GM21723 (cell line): ENCODE measurements at regions not wholly inside any gene's neighbourhood (a gene's known extent, or its start where the extent isn't known, plus 50 kb on each side); places are given as distances from the start of the nearest gene placed in this dataset.

Experiments
- ATAC-seq: cut with Tn5 transposase; IDR thresholded peaks from one replicate; pipeline ENCODE4 v1.9.1; 2021; ENCODE audit warnings: mild to moderate bottlenecking, moderate library complexity; ENCODE audit not compliant: unreplicated experiment

- no peak for ATAC-seq
Measured at GRCh38 chr5:103434057-103434456, 128.5 kb downstream of the NUDT12 start.

DNA sequence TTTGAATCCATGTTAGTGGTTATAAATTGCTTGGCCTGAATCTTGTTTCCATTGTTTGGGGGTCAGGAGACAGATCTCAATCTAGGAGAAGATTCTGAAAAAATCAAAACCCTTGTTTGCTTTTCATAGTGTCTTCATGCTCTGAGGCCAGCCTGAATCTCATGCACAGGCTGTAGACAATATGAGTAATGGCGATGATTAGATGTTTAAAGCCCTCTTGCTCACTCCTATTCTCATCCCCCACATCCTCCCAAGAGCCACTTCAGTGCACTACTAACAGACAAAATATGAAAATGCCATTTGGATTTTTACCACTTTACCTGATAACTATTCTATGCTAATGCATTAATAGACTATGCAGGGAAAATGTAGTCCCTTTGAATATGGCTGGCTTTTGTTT, 129.4 kb downstream of the NUDT12 start:
- ATAC-seq = no peak

DNA sequence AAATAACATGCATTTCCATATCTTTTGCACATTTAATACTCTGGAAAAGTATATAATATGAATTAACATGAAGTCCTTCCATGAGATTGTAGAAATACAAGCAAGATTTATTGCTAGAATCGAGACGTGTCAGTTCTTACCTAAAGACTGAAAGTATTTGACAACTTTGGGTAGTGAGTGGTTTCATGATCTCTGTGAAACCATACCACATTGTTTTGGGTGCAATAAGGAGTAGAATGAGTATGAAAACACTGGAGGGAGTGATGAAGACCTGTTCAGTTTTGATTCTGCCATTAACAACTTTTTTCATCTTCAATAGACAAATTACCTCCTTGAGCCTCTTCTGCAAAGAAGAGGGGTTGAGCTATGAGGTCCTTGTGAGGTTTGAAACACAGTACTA, 133.7 kb downstream of the NUDT12 start:
- ATAC-seq = no peak

GRCh38 chr5:103428411-103428871, 134.1 kb downstream of the NUDT12 start:
- no peak for ATAC-seq

GRCh38 chr5:103427326-103427725, 135.3 kb downstream of the NUDT12 start:
- ATAC-seq = no peak

DNA sequence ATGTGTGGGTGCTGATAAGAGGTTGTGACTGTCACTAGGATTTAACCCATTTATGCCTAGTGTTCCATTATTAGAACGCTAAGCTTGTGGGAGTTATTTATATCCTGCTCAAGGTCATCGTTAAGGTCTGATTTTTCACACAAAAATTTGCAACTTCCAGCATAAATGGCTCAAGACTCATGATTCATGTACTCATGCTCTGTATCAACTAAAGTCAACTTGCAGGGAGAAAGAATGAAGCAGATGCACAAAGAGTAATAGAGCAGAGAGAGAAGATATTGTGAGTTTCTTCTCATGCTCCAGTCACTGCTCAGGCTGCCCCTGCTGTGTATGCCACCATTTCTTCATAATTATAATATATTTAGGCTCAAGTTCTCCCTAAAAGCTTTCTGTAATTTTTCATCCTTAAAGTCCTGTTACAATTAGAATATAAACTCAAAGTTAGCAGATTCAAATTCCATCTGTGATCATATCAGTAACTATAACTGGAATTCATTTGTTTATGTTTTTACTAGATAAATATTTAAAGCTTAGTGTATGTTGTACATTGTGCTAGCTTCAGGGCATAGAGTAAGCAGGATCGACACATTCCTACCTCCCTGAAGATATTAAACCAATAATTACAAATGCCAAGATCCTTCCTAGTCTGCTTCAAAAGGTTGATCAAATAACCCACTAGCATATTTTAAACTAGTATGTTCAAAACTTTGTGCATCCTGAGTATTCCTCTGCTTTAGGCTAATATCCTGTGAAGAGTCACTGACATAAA, 136.7 kb downstream of the NUDT12 start:
- no peak for ATAC-seq

GRCh38 chr5:103424453-103425205, 138.0 kb downstream of the NUDT12 start:
- no peak for ATAC-seq

- ATAC-seq = no peak
Measured at GRCh38 chr5:103424026-103424425, 138.6 kb downstream of the NUDT12 start.

DNA sequence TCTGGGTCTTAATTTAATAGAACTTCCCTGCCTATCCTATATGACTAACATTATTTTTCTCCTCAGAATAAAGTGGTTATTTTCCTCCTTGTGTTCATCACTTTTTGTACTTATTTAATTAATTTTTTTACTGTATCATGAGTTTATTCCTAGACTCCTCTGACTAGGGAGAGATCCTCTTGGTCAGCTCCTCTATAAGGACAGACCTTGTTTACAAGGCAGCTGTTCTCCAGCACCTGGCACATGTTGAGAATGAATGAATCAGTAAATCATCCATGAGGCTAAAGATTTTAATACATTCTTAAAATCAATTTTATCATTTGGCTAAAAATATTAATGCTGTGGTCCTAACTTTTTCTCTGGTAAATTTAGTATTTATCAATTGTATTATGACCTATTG, 139.8 kb downstream of the NUDT12 start:
- no peak for ATAC-seq

DNA sequence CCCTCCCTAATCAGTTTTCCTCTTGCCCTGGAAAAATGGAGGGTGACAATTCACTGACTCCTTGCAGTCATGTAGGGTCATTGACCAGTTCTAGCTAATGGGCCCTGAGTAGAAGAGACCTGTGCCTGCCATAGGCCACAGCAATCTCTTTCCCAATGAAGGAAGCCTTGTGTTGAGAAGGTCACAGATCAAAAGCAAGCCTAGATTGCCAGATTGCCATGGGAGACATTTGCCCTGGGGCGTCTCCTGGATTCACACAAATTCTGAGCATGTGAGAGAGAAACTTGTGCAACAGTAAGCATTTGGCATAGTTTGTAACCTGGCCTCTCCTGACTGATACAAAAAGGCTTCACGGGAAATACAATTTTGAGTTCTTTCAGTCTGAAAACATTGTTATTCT, 148.0 kb downstream of the NUDT12 start:
- no peak for ATAC-seq

GRCh38 chr5:103411711-103412110, 150.9 kb downstream of the NUDT12 start:
- ATAC-seq = no peak

DNA sequence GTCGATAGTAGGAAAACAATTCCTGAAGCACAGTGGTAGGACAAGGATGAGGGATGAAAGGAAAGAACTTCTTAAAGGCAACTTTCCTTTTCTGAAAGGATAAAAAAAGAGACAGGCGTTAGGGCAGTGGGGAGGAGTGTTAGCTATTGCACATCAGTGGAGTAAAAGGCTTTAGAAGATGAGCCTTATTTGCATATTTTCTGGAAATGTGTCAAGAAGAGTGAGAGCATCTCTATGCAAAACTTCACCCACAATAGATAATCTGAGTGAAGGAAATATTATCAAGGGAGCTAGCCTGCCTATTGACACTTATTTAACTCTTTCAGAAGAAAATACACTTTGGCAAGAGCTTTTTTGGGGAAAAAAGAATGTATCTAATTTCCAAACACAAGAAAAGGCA, 151.6 kb downstream of the MACIR start:
- peak; percentile 88 for ATAC-seq

DNA sequence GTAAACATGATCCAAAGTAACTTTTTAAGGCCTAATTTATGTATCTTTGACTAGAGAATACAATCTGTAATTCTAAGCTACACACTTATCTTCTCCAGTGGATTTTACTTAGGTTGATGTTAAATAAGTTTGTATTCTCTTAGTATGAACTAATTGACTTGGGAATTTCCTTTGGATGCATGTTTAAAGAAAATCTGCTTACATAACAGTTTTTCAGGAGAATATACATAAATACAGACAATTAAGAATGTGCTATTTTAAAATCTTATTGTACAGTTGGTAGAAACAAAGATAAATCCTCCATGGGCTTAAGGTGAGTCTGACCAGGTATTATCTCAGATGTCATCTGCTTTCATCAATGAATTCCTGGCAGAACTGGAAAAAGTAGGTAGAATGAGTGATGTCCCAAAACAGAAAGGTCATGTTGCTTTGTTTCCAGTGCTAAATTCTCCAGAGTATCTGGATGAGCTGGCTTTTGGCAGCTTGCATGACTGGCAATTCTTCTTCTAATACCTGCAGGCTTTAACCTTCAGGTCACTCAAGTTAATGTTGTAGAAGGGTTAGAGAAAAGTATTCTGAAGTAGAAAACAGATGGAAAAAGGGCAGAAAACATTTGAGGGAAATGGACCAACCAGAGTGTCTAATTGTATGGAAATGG, 150.6 kb downstream of the MACIR start:
- ATAC-seq = no peak

DNA sequence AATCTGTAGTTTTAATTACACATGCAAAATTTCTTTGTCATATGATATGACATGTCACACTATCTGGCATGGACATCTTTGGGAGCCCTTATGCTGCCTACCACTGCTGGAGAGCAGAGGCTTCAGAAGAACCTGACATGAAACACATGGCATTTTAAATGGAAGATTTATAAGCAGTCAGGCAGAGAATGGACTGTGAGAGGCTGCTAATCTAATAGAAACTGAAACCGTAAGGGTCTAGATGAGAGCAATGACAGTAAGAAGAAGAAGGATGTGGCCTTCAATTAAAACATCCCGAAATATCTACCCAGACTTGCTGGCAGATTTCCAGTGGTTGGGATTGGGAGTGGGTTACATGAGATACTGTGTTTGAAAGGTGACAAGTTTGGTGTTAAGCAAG, 149.8 kb downstream of the MACIR start:
- ATAC-seq = no peak

DNA sequence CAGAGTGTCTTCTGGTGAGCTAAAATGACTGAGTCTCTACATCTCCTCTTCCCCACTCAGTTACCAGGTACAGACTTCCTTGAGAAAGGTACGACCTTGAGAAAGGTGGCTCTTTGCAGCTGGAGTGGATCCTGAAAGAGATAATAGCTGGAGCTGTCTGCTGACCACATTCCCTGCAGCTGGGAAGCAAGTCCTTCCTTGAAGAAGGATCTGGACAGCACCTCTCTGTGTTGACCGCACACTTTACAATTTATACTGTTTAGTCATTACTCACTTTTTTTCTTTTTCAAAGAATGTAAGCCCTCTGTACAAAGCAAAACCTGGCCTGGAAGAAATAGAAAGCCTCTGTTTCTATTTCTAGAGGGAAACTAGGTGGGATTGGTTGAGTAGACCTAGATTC, 148.8 kb downstream of the MACIR start:
- ATAC-seq = no peak

- ATAC-seq = no peak
Measured at GRCh38 chr5:103404483-103404882, 145.9 kb downstream of the MACIR start.

DNA sequence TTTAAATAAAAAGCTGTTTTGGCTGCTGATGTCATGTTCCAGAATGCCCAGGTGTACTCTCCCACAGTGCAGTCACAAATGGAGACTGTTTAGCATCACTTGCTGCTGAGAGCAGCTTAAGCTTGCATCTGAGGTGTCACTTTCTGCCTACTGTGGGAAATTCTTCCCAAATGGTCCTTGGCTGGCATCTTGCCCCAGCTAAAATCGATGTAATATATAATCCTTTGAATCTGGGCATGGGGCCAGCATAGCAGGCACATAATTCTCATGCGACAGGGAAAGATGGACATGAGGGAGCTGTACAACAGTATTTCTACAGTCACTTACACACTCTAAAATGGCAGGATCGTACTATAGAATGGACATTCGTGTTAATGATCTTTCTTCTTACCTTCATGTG, 144.3 kb downstream of the MACIR start:
- no peak for ATAC-seq

GRCh38 chr5:103397739-103398581, 139.4 kb downstream of the MACIR start:
- no peak for ATAC-seq

DNA sequence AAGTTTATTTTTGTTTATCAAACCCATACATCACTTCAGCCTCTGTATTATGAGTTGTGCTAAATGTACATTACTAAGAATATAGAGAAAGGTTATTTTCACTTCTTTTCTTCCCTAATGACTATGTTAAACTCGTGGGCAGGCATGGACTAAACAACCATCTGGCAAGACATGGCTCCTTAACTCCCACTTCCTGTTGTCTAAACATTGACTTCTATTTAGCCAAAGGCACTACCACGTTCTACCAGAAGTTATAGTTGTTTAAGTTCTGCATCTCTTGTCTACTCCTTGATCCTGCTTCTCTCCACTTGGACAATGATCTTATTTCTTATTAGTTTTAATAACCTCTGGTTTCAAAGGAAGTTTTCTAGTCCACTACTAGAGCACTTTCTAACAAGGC, 136.1 kb downstream of the MACIR start:
- no peak for ATAC-seq

DNA sequence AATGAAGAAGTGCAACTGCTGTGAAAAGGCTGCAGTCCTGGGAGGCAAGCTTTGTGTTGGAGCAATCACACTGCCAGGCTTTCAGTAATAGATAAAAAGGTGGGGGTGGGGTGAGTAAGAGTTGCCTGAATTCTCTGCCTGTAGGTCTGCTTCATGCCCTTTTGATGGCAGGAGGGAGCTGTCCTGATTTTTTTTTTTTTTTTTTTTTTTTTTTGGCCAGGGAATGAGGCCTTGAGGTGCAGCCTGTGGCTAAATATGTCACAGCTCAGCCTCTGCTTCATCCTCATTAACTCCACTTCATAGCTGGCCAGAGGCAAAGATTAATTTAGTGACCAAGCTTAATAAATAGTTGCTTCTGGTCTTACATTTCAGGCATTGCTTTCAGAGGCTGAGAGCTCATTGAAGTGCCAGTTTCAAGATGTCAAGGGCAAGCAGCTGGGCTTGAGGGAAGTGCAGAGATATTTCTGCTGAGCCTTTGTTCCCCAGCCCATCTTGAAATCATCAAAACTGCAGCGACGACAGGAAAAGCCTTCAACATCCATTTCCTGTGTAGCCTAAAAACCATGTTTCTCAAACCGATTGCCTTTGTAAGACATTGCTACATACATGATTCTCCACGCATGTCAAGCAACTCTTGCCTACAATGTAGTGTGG, 134.7 kb downstream of the MACIR start:
- no peak for ATAC-seq
